ENCODE measurements at regions not wholly inside any gene's neighbourhood (a gene's known extent, or its start where the extent isn't known, plus 50 kb on each side); places are given as distances from the start of the nearest gene placed in this dataset.

DNA sequence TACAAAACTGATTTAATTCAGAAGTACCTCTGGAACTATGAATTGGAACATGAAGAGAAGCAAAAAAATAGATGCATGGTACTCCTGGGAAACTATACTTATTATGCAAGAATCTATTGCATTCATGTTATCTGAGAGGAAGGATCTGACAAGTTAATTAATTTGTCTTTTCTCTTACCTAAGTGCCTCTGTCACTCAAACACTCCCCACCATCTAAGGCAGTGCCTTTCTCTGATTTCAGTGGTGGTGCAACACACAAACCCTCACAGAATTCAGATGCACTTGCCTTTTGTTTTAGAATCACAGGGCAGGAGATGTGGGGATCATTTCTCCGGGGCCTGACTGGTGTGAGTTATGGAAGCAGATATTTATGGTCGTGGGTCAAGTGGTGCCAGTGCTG, 52.5 kb upstream of the C9orf72 start:
- no peak for DNase-seq (ENCODE audit: low read depth in 2 of 2)

- DNase-seq (ENCODE audit: low read depth in 2 of 2): no peak
Measured at GRCh38 chr9:27626244-27627187, 53.2 kb upstream of the C9orf72 start.

- DNase-seq (ENCODE audit: low read depth in 2 of 2): no peak
Measured at GRCh38 chr9:27627188-27627564, 53.9 kb upstream of the C9orf72 start.

- DNase-seq (ENCODE audit: low read depth in 2 of 2): no peak
Measured at GRCh38 chr9:27628311-27628710, 55.0 kb upstream of the C9orf72 start.

GRCh38 chr9:27629425-27629824, 56.1 kb upstream of the C9orf72 start:
- no peak for DNase-seq (ENCODE audit: low read depth in 2 of 2)

- DNase-seq (ENCODE audit: low read depth in 2 of 2): no peak
Measured at GRCh38 chr9:27632254-27632653, 59.0 kb upstream of the C9orf72 start.

GRCh38 chr9:27633764-27634163, 60.5 kb upstream of the C9orf72 start:
- no peak for DNase-seq (ENCODE audit: low read depth in 2 of 2)

DNA sequence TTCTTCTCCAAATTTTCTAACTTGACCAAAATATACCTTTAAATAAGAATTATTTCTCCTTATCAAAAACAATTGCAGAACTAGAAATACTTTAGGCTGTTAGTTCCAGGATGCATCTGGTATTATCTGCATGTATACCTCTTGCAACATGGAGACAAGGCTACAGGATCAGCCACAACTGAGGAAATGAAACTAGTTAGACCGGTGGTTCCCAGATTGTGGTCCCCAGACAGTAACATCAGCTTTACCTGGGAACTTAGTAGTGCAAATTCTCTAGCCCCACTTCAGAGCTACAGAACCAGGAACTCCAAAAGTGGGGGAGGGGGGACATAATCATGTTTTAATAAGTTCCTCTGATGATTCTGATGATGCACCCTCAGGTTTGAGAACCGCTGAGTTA, 61.6 kb upstream of the C9orf72 start:
- no peak for DNase-seq (ENCODE audit: low read depth in 2 of 2)

DNA sequence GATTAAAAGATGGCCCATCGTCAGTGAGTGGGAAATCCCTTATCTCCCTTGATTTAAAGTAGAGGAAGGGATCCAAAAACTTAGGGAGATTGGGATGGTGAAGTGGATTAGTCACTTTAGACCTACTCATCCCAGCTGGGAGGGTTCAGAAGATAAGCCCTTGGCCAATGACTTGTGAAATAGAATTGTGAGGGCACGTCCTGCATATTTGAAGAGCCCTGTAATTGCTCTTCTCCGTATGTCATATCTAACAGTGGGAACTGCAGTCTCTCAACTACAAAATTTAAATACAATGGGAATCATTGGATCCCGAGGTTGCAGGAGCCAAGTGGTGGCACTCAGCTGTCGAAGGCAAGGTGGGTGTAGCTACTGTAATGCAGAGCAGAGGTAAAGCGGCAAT, 65.4 kb upstream of the C9orf72 start:
- no peak for DNase-seq (ENCODE audit: low read depth in 2 of 2)

DNA sequence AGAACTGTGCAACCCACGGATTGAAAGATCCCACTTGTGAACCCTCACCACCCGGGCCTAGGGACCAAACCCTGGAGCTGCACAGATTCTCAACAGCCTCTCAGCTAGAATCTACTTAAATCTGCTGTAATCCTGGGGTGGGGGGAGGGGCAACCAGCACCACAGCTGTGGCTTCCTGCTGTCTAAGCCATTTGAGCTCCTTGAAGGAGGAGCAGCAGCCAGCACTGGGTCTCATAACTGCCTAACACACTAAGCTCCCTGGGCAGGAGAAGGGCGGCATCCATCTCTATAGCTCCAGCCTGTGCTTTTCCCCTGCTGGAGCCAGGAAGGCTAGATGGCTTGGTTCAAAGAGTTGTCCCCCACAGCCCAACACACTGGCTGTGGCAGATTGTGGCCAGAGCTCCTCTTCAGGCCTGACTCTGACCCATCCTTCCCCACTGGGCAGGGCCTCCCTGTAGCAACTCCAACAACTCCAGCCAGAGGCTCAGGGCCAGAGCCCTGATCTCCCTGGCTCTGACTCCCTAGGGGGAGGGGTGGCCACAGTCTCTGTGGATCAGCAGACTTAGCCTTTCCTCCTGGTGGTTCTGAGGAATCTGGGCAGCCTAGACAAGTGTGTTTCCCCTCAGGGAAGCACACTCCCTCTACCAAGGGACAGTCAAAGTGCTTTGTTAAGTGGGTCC, 72.0 kb upstream of the C9orf72 start:
- no peak for DNase-seq (ENCODE audit: low read depth in 2 of 2)

DNA sequence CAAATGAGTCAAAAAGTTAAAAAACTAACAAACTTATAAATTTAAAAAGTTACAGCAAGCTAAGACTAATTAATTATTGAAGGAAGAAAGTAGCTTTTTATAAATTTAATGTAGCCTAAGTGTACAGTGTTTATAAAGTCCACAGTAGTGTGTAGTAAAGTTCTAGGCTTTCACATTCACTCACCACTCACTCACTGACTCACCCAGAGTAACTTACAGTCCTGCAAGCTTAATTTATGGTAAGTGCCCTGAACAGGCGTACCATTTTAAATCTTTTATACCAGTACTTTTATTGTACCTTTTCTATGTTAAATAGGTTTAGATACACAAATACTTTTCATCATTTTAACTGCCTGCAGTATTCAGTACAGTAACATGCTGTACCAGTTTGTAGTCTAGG, 80.0 kb upstream of the C9orf72 start:
- no peak for DNase-seq (ENCODE audit: low read depth in 2 of 2)

GRCh38 chr9:27653957-27654356, 80.7 kb upstream of the C9orf72 start:
- DNase-seq (ENCODE audit: low read depth in 2 of 2): no peak

- no peak for DNase-seq (ENCODE audit: low read depth in 2 of 2)
Measured at GRCh38 chr9:27654629-27655285, 81.5 kb upstream of the C9orf72 start.

DNA sequence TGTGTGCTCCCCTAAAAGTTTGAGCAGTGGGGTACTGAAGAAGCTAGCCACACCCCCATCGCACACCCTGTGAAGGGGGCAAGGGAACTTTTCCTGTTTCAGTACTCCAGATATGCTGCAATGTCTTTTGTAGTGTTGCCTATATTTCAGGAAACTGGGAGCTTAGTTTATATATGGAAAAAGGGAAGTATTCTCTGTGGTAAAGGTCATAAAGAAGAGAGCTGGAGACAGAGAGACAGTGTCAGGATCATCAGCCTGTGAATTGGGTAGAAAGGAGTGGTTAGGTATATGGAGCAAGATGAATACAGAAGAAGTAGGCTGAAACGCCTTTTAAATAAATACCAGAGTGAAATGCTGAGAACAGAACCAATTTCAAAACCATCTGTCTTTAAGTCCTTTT, 82.2 kb upstream of the C9orf72 start:
- no peak for DNase-seq (ENCODE audit: low read depth in 2 of 2)

GRCh38 chr9:27659001-27659400, 85.7 kb upstream of the C9orf72 start:
- DNase-seq (ENCODE audit: low read depth in 2 of 2): no peak

DNA sequence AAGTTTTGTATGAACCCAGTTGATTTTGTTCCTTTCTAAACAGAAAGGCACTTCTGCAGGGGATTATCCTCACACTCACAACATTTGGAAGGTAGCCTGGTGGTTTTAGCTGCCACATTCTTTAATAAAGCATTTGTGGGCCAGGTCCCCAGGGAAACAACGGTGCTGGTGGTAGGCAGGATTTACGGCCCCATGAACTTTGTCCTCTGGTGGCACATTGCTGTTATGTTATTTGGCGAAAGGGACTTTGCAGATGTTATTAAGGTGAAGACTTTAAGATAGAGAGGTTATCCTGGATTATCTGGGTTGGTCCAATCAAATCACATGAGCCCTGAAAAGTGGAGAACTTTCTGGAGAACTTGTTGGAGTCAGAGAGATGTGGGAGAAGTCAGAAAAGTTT, 86.3 kb upstream of the C9orf72 start:
- no peak for DNase-seq (ENCODE audit: low read depth in 2 of 2)

DNA sequence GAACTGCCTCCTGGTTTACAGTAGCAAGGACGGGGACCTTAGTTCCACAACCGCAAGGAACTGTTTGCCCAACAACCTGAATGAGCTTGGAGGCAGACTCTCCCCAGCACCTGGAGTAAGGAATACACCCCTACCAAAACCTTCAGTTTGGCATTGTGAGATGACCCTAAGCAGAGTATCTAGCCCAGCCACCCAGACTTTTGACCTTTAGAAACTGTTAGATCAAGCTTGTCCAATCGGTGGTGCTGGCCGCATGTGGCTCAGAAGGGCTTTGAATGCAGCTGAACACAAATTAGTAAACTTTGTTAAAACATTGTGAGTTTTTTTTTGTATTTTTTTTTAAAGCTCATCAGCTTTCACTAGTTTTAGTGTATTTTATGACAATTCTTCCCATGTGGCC, 86.9 kb upstream of the C9orf72 start:
- DNase-seq (ENCODE audit: low read depth in 2 of 2): no peak

GRCh38 chr9:27663526-27663925, 90.2 kb upstream of the C9orf72 start:
- no peak for DNase-seq (ENCODE audit: low read depth in 2 of 2)

DNA sequence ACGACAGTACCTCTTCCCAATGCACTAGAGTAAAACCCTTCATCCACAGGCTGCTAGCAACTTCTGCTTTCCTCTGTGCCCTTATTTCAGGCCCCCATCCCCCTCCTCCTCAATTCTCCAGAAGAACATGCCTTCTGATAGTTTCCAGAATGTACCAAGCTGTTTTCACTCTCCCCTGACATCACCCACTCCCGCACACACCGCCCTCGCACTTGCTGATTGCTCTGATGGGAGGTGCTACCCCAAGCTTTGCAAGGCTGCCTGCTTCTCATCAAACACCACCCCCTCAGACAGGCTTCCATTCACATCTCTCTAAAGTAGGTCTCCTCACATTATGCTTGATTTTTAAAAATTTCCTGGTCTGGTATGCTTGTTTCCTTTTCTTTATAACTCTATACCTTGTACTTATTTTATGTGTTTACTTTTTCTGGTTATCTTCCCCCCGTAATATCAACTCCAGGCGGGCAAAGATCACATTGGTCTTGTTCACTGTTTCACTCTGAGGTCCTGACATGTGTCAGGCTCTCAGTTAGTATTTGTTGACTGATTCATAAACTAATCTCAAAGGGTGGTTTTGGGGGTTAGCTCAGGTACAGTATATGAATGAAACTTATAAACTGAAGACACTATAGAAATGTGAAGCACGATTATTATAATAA, 91.0 kb upstream of the C9orf72 start:
- DNase-seq (ENCODE audit: low read depth in 2 of 2): no peak

GRCh38 chr9:27665136-27665535, 91.9 kb upstream of the C9orf72 start:
- no peak for DNase-seq (ENCODE audit: low read depth in 2 of 2)

DNA sequence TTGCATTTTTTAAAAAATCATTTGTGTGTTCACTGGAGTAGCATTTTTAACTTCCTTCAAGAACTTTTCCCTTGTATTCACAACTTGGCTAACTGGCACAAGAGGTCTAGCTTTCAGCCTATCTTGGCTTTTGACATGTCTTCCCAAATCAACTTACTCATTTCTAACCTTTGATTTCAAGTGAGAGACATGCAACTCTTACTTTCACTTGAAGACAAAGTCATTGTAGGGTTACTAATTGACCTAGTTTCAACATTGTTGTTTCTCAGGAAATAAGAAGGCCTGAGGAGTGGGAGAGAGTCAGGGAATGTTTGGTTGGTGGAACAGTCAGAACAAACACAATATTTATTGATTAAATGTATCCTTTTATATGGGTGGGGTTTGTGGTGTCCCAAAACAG, 95.0 kb upstream of the C9orf72 start:
- DNase-seq (ENCODE audit: low read depth in 2 of 2): no peak

DNA sequence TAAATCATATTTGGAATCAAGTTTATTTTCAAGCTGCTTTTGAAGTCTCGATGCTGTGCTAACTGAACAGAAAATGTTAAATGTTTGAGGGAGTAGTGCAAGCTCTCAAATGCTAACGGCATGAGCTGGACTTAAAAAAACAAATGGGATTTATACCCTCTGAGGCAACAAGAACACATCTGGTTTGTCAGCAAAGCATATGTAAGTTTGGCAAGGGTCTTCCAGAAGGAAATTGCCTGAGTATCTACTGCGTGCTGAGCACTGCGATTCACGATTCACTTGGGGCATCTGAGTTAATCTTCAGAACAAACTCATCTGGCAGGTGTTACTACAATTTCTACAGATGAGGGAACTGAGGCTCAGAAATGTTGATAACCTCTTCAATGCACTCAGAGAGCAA, 98.4 kb upstream of the C9orf72 start:
- no peak for DNase-seq (ENCODE audit: low read depth in 2 of 2)
